HT1080 (cell line): ENCODE measurements at regions not wholly inside any gene's neighbourhood (a gene's known extent, or its start where the extent isn't known, plus 50 kb on each side); places are given as distances from the start of the nearest gene placed in this dataset.
"Not testable (repeated sequence)": the region's sequence is repeated elsewhere in the genome, so short reads cannot be mapped to it uniquely, and the experiment has no call there.

Experiments
- DNase-seq: peaks from one replicate; pipeline ENCODE4 v3.0.0-alpha.2; 2015; ENCODE audit warnings: low read depth

- DNase-seq = no peak
Observed at GRCh38 chr1:177732178-177732577, 237.7 kb downstream of the SEC16B start.

GRCh38 chr1:177729646-177730045, 240.2 kb downstream of the SEC16B start:
- DNase-seq = no peak

- no peak for DNase-seq
Observed at GRCh38 chr1:177723533-177723932, 246.3 kb downstream of the SEC16B start.

GRCh38 chr1:177710696-177711620, 258.9 kb downstream of the SEC16B start:
- DNase-seq = no peak

GRCh38 chr1:177708406-177708805, 261.5 kb downstream of the SEC16B start:
- no peak for DNase-seq

- no peak for DNase-seq
Observed at GRCh38 chr1:177706977-177707376, 262.9 kb downstream of the SEC16B start.

GRCh38 chr1:177705839-177706238, 264.0 kb downstream of the SEC16B start:
- DNase-seq = no peak

GRCh38 chr1:177703888-177704446, 265.9 kb downstream of the SEC16B start:
- DNase-seq = no peak

GRCh38 chr1:177701654-177702353, 268.1 kb downstream of the SEC16B start:
- no peak for DNase-seq

GRCh38 chr1:177700856-177701255, 269.0 kb downstream of the SEC16B start:
- no peak for DNase-seq

- no peak for DNase-seq
Observed at GRCh38 chr1:177690996-177691395, 278.9 kb downstream of the SEC16B start.

- no peak for DNase-seq
Observed at GRCh38 chr1:177687544-177687943, 282.3 kb downstream of the SEC16B start.

- DNase-seq = no peak
Observed at GRCh38 chr1:177686933-177687332, 282.9 kb downstream of the SEC16B start.

- no peak for DNase-seq
Observed at GRCh38 chr1:177669161-177669560, 300.7 kb downstream of the SEC16B start.

GRCh38 chr1:177665935-177666334, 303.9 kb downstream of the SEC16B start:
- no peak for DNase-seq

GRCh38 chr1:177664742-177665141, 305.1 kb downstream of the SEC16B start:
- DNase-seq = not testable (repeated sequence)

- DNase-seq = no peak
Observed at GRCh38 chr1:177660188-177660587, 309.7 kb downstream of the SEC16B start.

GRCh38 chr1:177659281-177659680, 310.6 kb downstream of the SEC16B start:
- no peak for DNase-seq

GRCh38 chr1:177656598-177656997, 313.3 kb downstream of the SEC16B start:
- no peak for DNase-seq

GRCh38 chr1:177650947-177651346, 318.9 kb downstream of the SEC16B start:
- no peak for DNase-seq

GRCh38 chr1:177648731-177649265, 321.1 kb downstream of the SEC16B start:
- no peak for DNase-seq

- no peak for DNase-seq
Observed at GRCh38 chr1:177648138-177648537, 321.7 kb downstream of the SEC16B start.
